GM19397 (cell line): ENCODE measurements at regions not wholly inside any gene's neighbourhood (a gene's known extent, or its start where the extent isn't known, plus 50 kb on each side); places are given as distances from the start of the nearest gene placed in this dataset.
"Not testable (repeated sequence)": the region's sequence is repeated elsewhere in the genome, so short reads cannot be mapped to it uniquely, and the experiment has no call there.

Experiments
- ATAC-seq: cut with Tn5 transposase; IDR thresholded peaks from one replicate; pipeline ENCODE4 v1.9.1; 2021; ENCODE audit warnings: mild to moderate bottlenecking, moderate library complexity; ENCODE audit not compliant: unreplicated experiment

- ATAC-seq, result no peak
These were observed 50.6 kb upstream of the EHBP1 start for GRCh38 chr2:62654876-62655359.

- no peak for ATAC-seq
These were observed 51.1 kb upstream of the EHBP1 start for GRCh38 chr2:62654423-62654791.

- ATAC-seq, result no peak
These were observed 51.7 kb upstream of the EHBP1 start for GRCh38 chr2:62653582-62654422.

GRCh38 chr2:62649087-62649486, 56.4 kb upstream of the EHBP1 start:
- ATAC-seq, result not testable (repeated sequence)

GRCh38 chr2:62643100-62643471, 62.4 kb upstream of the EHBP1 start:
- no peak for ATAC-seq

- ATAC-seq, result no peak
These were observed 62.9 kb upstream of the EHBP1 start for GRCh38 chr2:62642429-62643099.

DNA sequence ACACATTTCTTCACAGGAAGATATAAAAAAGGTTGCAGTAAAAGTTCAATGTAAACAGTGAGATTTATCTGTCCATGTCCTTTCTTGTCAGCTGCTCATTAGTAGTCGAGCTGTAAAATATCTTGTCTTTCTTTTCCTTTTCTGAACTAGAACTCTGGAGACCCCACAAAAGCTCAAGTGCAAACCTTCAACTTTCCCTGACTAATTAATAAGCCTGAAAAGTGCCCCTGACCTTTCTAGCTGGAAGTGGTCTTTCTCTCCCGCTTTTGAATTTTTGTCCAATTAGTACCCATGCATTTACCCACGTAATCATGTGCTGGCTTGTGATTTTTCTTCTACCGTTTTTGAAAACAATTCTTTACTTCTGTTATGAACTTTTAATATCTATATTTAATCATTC, 63.6 kb upstream of the EHBP1 start:
- ATAC-seq, result no peak

DNA sequence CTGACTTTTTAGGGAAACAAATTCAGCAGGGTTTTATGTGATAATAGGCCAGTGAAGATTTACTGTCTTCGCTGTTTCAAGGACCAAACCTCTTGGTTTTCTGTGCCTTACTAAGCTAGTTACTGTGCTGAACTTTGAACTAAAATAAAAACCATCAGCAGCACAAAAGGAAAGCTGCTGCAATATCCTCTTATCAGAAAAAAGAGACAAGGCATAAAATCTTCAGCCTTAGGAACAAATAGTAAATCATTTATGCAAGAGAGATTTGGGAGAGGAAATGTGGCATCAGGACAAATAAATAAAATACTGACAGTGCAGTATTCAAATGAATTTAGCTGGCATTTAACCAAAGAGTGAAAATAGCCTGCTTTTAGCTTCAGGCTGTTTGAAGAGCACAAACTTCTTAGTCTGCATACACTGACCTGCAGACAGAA, 64.1 kb upstream of the EHBP1 start:
- ATAC-seq, result no peak

DNA sequence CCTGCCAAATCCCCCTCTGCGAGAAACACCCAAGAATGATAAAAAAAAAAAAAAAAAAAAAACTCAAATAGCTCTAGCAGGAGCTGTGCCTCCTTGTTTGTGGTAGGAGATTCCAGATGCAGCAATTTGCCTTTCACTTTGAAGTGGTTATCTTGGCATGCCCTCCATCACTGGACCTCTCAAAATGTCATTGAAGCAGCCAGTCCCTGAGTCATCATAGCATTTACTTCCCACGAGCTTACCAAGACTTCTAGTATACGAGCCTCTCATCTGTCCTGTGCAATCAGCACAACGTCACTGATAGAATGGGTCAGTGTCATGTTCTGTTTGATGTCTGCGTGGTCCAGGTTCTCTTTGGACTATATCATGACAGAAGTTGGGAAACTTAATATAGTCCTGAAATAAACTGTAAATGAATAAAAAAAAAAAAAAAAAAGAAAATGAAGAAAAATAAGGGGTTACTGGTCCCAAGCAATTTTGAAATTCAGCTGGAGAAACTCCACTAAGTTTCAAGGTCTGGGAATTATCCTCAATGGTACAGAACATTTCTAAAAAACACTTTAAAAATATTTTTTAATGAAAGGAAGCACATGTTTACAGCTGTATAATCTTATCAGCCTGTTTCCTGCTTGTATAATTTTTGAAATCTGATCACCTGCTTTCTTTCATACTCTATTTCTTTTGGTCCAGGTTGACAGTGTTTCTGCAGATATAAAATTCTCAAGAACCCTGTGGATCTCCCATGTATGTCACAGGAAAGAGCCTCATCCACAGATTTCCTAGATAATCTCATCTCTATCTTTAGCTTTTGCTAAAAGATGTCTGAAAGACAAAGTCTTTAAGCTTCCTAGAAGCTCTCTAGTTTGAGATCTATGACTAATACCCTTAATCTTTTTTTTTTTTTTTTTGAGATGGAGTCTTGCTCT, 74.1 kb upstream of the EHBP1 start:
- no peak for ATAC-seq

GRCh38 chr2:62630206-62630605, 75.3 kb upstream of the EHBP1 start:
- not testable (repeated sequence) for ATAC-seq

- ATAC-seq, result not testable (repeated sequence)
These were observed 76.2 kb upstream of the EHBP1 start for GRCh38 chr2:62629310-62629709.

- no peak for ATAC-seq
These were observed 77.8 kb upstream of the EHBP1 start for GRCh38 chr2:62627667-62628066.

DNA sequence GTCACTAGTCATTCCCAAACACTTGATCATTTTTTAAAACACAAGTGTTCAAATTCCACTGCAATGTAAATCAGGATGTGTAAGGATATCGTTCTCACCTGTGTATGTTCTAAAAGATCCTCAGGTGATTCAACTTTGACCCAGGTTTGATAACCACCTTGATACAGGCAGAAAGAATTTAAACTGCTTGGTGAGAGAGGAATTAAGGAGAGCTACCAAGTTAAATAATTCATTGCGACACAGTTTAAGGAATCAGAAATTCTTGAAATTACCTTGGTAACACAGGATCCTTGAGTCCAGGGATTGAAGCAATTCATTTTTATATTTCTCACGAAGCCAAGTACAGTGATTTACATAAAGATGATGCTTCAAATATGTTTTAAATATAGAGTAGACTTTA, 80.7 kb upstream of the EHBP1 start:
- ATAC-seq, result no peak

DNA sequence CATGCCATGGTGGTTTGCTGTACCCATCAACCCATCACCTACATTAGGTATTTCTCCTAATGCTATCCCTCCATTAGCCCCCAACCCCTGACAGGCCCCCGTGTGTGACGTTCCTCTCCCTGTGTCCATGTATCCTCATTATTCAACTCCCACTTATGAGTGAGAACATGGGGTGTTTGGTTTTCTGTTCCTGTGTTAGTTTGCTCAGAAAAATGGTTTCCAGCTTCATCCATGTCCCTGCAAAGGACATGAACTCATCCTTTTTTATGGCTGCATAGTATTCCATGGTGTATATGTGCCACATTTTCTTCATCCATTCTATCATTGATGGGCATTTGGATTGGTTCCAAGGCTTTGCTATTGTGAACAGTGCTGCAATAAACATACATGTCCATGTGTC, 89.0 kb upstream of the EHBP1 start:
- not testable (repeated sequence) for ATAC-seq

GRCh38 chr2:62611854-62612253, 93.7 kb upstream of the EHBP1 start:
- no peak for ATAC-seq

DNA sequence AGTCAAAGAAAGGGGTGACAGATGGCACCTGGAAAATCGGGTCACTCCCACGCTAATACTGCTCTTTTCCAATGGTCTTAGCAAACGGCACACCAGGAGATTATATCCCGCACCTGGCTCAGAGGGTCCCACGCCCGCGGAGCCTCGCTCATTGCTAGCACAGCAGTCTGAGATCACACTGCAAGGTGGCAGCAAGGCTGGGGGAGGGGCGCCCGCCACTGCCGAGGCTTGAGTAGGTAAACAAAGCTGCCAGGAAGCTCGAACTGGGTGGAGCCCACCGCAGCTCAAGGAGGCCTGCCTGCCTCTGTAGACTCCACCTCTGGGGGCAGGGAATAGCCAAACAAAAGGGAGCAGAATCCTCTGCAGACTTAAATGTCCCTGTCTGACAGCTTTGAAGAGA, 99.5 kb upstream of the TMEM17 start:
- not testable (repeated sequence) for ATAC-seq

GRCh38 chr2:62604336-62604735, 98.3 kb upstream of the TMEM17 start:
- ATAC-seq, result no peak

- ATAC-seq, result no peak
These were observed 97.2 kb upstream of the TMEM17 start for GRCh38 chr2:62603154-62603712.

DNA sequence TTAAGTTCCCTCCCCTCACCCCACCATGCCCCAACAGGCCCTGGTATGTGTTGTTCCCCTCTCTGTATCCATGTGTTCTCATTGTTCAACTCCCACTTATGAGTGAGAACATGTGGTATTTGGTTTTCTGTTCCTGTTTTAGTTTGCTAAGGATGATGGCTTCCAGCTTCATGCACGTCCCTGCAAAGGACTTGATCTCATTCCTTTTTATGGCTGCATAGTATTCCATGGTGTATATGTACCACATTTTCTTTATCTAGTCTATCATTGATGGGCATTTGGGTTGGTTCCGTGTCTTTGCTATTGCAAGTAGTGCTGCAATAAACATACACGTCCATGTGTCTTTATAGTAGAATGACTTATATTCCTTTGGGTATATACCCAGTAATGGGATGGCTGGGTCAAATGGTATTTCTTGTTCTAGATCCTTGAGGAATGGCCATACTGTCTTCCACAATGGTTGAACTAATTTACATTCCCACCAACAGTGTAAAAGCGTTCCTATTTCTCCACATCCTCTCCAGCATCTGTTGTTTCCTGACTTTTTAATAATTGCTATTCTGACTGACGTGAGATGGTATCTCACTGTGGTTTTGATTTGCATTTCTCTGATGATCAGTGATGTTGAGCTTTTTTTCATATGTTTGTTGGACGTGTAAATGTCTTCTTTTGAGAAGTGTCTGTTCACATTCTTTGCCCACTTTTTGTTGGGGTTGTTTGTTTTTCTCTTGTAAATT, 93.8 kb upstream of the TMEM17 start:
- ATAC-seq, result not testable (repeated sequence)

- ATAC-seq, result no peak
These were observed 91.3 kb upstream of the TMEM17 start for GRCh38 chr2:62597323-62597722.
